ENCODE measurements at regions not wholly inside any gene's neighbourhood (a gene's known extent, or its start where the extent isn't known, plus 50 kb on each side); places are given as distances from the start of the nearest gene placed in this dataset.

DNA sequence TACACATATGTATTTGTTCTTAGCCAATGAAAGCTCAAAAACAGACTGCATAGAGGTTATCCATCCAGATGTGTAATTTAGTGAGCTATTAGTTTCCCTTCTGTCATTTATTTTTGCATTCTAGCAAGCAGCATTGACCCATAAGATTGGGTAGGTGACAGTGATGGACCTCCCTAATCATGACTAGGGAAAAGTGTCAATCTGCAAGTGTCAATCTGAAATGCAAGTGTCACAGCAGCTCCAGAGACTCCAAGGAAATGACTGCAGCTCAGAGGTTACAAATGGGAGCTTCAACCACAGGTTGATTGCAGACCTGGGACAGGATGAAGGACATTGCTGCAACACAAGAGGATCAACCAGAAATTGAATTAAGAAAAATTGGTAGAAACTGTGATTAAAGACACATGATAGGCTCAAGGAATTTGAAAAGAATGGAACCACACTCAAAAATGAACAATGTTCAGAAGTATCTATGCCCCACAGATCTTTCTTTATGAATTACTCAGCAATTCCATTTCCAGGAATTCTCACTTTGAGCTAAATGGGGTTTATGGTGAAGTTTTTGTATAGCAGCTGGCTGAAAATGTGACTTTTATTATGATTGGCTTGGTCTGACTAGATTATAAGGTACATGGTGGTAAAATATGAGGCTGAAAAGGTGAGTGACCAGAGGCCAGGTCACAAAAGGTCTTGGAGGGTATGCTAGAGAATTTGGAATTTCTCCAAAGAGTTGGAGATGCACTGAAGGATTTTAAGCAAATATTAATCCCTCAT is 59.6 kb upstream of the HTR4 start:
- Histone ChIP-seq H3K27ac (ENCODE audit: low read depth in 2 of 2, low read length in 1 of 2) (no peak overlapping the region), H3F3A (replicated peaks; ENCODE audit: insufficient read depth) (no peaks in the 10 kb centered on the region), H2AFZ (ENCODE audit: low read depth) (no peak overlapping the region), H3K9me2 (no peaks in the 10 kb centered on the region), H3K9me3 (no peaks in the 10 kb centered on the region), H4K20me1 (ENCODE audit: insufficient read depth) (no peaks in the 10 kb centered on the region), H3K9ac (no peak overlapping the region), H3K36me3 (replicated peaks in 1 of 2; ENCODE audit: control insufficient read depth in 1 of 2, insufficient read depth in 2 of 2, low read length in 1 of 2) (no peaks in the 10 kb centered on the region), H3K4me1 (ENCODE audit: control insufficient read depth in 1 of 2, insufficient read depth in 2 of 2, low read depth in 1 of 2, low read length in 1 of 2) (no peaks in the 10 kb centered on the region), H3K79me2 (ENCODE audit: insufficient read depth) (no peaks in the 10 kb centered on the region), H3K4me3 (ENCODE audit: low read depth in 2 of 2, low read length in 1 of 2) (no peak overlapping the region), H3K4me2 (no peak overlapping the region), H3K27me3 (ENCODE audit: insufficient read depth) (no peaks in the 10 kb centered on the region)
- ChIA-PET CTCF (interaction anchor here (0.6 to 3.6 kb wide), 7 partner anchors 11 to 270 kb away, joined by 3 to 20 read pairs (median 3); no protein-coding TSS in a partner anchor), POLR2A (no interaction called here)
- TF ChIP-seq MEF2A (IDR thresholded peaks at IDR 0.05; ENCODE audit: borderline replicate concordance, low read depth) (no peak), POLR2AphosphoS5 (IDR thresholded peaks at IDR 0.05; ENCODE audit: low read depth, low read length) (no peak), RFX5 (IDR thresholded peaks at IDR 0.05; ENCODE audit: low read length) (no peak), MXI1 (IDR thresholded peaks at IDR 0.05; ENCODE audit: low read depth, low read length) (no peak), EZH2phosphoT487 (IDR thresholded peaks at IDR 0.05; ENCODE audit: borderline replicate concordance, low read depth) (no peak), TCF12 (IDR thresholded peaks at IDR 0.05) (no peak), RAD21 (IDR thresholded peaks at IDR 0.05; ENCODE audit: low read length) (no peak), GATA2 (CRISPR knock-in tag; IDR thresholded peaks at IDR 0.05) (no peak), NRF1 (IDR thresholded peaks at IDR 0.05; ENCODE audit: low read depth, low read length) (no peak), CHD2 (IDR thresholded peaks at IDR 0.05; ENCODE audit: low read length, partially characterized antibody) (no peak), NFIC (IDR thresholded peaks at IDR 0.05; ENCODE audit: borderline replicate concordance) (no peak)
- TF ChIP-seq, protein P1, sequence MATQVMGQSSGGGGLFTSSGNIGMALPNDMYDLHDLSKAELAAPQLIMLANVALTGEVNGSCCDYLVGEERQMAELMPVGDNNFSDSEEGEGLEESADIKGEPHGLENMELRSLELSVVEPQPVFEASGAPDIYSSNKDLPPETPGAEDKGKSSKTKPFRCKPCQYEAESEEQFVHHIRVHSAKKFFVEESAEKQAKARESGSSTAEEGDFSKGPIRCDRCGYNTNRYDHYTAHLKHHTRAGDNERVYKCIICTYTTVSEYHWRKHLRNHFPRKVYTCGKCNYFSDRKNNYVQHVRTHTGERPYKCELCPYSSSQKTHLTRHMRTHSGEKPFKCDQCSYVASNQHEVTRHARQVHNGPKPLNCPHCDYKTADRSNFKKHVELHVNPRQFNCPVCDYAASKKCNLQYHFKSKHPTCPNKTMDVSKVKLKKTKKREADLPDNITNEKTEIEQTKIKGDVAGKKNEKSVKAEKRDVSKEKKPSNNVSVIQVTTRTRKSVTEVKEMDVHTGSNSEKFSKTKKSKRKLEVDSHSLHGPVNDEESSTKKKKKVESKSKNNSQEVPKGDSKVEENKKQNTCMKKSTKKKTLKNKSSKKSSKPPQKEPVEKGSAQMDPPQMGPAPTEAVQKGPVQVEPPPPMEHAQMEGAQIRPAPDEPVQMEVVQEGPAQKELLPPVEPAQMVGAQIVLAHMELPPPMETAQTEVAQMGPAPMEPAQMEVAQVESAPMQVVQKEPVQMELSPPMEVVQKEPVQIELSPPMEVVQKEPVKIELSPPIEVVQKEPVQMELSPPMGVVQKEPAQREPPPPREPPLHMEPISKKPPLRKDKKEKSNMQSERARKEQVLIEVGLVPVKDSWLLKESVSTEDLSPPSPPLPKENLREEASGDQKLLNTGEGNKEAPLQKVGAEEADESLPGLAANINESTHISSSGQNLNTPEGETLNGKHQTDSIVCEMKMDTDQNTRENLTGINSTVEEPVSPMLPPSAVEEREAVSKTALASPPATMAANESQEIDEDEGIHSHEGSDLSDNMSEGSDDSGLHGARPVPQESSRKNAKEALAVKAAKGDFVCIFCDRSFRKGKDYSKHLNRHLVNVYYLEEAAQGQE (IDR thresholded peaks at IDR 0.05; ENCODE audit: low read depth, low read length) = no peak
- TF ChIP-seq, protein P2, sequence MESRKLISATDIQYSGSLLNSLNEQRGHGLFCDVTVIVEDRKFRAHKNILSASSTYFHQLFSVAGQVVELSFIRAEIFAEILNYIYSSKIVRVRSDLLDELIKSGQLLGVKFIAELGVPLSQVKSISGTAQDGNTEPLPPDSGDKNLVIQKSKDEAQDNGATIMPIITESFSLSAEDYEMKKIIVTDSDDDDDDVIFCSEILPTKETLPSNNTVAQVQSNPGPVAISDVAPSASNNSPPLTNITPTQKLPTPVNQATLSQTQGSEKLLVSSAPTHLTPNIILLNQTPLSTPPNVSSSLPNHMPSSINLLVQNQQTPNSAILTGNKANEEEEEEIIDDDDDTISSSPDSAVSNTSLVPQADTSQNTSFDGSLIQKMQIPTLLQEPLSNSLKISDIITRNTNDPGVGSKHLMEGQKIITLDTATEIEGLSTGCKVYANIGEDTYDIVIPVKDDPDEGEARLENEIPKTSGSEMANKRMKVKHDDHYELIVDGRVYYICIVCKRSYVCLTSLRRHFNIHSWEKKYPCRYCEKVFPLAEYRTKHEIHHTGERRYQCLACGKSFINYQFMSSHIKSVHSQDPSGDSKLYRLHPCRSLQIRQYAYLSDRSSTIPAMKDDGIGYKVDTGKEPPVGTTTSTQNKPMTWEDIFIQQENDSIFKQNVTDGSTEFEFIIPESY (IDR thresholded peaks at IDR 0.05; ENCODE audit: borderline replicate concordance, low read depth) = no peak
- no peak for DNase-seq
